Nephron progenitor cell (in vitro differentiated cells): ENCODE measurements at regions not wholly inside any gene's neighbourhood (a gene's known extent, or its start where the extent isn't known, plus 50 kb on each side); places are given as distances from the start of the nearest gene placed in this dataset.

Experiments used
- DNase-seq: peaks from one replicate; pipeline ENCODE4 v3.0.0; 2021
- H3K27ac Mint-ChIP-seq: 2 replicates; pipeline ENCODE4 v1.8.0; 2021; ENCODE audit warnings: mild to moderate bottlenecking, moderate library complexity, mixed read lengths
- H3K27me3 Mint-ChIP-seq: 2 replicates; pipeline ENCODE4 v1.8.0; 2021; ENCODE audit warnings: mild to moderate bottlenecking, low read depth, mixed read lengths; ENCODE audit not compliant: poor library complexity
- H3K36me3 Mint-ChIP-seq: 2 replicates; pipeline ENCODE4 v1.8.0; 2021; ENCODE audit warnings: low read depth, mixed read lengths
- H3K4me1 Mint-ChIP-seq: 2 replicates; pipeline ENCODE4 v1.8.0; 2021; ENCODE audit warnings: mixed read lengths
- H3K4me3 Mint-ChIP-seq: 2 replicates; pipeline ENCODE4 v1.8.0; 2021; ENCODE audit warnings: mild to moderate bottlenecking, moderate library complexity, mixed read lengths
- H3K9me3 Mint-ChIP-seq: 2 replicates; pipeline ENCODE4 v1.8.0; 2021; ENCODE audit warnings: mild to moderate bottlenecking, moderate library complexity, mixed read lengths
- CTCF ChIP-seq: fragments of 200-600 bp; sonication (generic); IDR thresholded peaks from 2 replicates; pipeline ENCODE4 v1.5.0; 2021; ENCODE audit warnings: antibody characterized with exemption

DNA sequence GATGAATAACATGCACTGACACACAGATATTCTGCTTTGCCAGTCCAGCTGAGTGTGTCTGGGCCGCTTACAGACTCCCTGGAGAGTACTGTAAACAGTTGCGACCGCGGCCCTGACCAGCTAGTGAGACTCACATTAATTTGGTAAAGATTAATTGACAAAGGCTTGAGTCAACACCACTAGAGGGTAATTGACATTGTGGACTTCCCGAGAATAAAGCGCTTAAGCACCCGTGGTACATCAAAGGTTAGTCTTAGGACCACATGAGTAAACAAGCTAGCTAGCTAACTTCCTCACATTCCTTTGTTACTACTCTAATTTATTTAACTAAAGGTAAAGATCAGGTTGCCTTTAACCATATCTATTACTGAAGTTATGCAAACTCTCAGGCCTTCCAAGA is 624.4 kb upstream of the ARGLU1 start:
- Mint-ChIP-seq H3K27me3 (peaks cover 2% of the 10 kb centered on the region), H3K4me3 (no peak overlapping the region), H3K36me3 (no peaks in the 10 kb centered on the region), H3K27ac (no peak overlapping the region), H3K4me1 (peaks cover 15% of the 10 kb centered on the region), H3K9me3 (peaks cover 22% of the 10 kb centered on the region)
- no peak for TF ChIP-seq CTCF
- DNase-seq = no peak

GRCh38 chr13:107190065-107190464 is 622.1 kb upstream of the ARGLU1 start:
- H3K4me1 Mint-ChIP-seq = peaks cover 15% of the 10 kb centered on the region
- H3K9me3 Mint-ChIP-seq = peaks cover 22% of the 10 kb centered on the region
- H3K36me3 Mint-ChIP-seq = no peaks in the 10 kb centered on the region
- H3K4me3 Mint-ChIP-seq = no peak overlapping the region
- no peak for TF ChIP-seq CTCF
- no peak overlapping the region for H3K27ac Mint-ChIP-seq
- DNase-seq = no peak
- H3K27me3 Mint-ChIP-seq = no peaks in the 10 kb centered on the region

DNA sequence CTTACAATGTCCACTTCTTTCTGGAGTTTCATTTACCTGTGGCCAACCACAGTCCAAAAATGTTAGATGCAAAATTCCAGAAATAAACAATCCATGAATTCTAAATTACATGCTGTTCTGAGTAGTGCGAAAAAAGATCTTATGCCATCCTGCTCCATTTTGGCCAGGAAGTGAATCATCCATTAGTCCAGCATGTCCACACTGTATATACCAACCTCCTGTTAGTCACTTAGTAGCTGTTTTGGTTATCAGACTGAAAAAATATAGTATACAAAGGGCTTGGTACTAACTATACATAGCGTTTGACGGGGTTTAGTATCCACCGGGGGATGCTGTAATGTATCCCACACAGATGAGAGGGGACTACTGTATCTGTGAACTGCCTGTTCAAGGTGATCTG is 618.0 kb upstream of the ARGLU1 start:
- no peak overlapping the region for H3K27ac Mint-ChIP-seq
- peaks cover 9% of the 10 kb centered on the region for H3K4me1 Mint-ChIP-seq
- DNase-seq = no peak
- H3K9me3 Mint-ChIP-seq = no peaks in the 10 kb centered on the region
- no peak for TF ChIP-seq CTCF
- no peaks in the 10 kb centered on the region for H3K36me3 Mint-ChIP-seq
- H3K27me3 Mint-ChIP-seq = no peaks in the 10 kb centered on the region
- H3K4me3 Mint-ChIP-seq = no peak overlapping the region

DNA sequence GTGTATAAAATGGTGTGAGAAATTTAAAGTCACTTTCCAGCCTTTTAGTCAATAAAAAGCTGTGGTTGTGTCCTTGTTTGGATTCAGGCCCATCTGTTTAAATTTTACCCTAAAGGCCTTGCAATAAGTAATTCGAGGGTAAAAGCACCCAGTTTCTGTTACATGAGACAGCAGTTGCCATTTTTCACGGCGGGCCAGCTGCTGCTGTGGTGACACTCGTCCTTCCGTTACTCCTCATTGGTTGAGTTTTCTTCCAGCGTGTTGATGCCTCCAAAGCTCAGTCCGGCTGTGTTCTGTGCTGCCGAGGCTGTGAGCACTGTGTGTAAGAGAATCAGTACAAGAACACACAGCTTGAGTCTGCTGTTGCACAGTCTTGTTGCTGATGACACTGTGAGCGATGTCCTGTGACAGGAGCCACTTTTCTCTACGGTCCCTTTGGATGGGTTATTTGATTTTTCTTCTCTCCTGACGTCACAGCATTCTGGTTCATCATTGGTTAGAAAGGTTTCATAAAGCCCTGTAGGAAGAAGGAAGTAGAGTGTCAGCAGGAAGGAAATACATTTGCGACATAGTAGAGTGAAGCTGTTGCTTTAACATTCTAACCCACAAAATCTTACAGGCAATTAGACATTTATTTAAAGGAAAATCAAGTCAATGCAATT is 602.5 kb upstream of the ARGLU1 start:
- no peak for DNase-seq
- Mint-ChIP-seq H3K27ac (no peak overlapping the region), H3K27me3 (peaks cover 3% of the 10 kb centered on the region), H3K36me3 (no peaks in the 10 kb centered on the region), H3K9me3 (peaks cover 4% of the 10 kb centered on the region), H3K4me3 (no peak overlapping the region), H3K4me1 (peaks cover 12% of the 10 kb centered on the region)
- no peak for TF ChIP-seq CTCF

GRCh38 chr13:107157271-107157670 is 589.3 kb upstream of the ARGLU1 start:
- no peak overlapping the region for H3K4me3 Mint-ChIP-seq
- no peaks in the 10 kb centered on the region for H3K36me3 Mint-ChIP-seq
- peaks cover 3% of the 10 kb centered on the region for H3K27me3 Mint-ChIP-seq
- TF ChIP-seq CTCF = no peak
- DNase-seq = no peak
- no peaks in the 10 kb centered on the region for H3K4me1 Mint-ChIP-seq
- H3K27ac Mint-ChIP-seq = no peak overlapping the region
- no peaks in the 10 kb centered on the region for H3K9me3 Mint-ChIP-seq

- H3K27ac Mint-ChIP-seq = no peak overlapping the region
- no peak overlapping the region for H3K4me3 Mint-ChIP-seq
- no peak for DNase-seq
- no peak for TF ChIP-seq CTCF
- peaks cover 5% of the 10 kb centered on the region for H3K36me3 Mint-ChIP-seq
- H3K27me3 Mint-ChIP-seq = peaks cover 4% of the 10 kb centered on the region
- peaks cover 5% of the 10 kb centered on the region for H3K4me1 Mint-ChIP-seq
- H3K9me3 Mint-ChIP-seq = peaks cover 10% of the 10 kb centered on the region
These were observed 576.5 kb upstream of the ARGLU1 start for GRCh38 chr13:107144432-107144831.
